ENCODE measurements at regions not wholly inside any gene's neighbourhood (a gene's known extent, or its start where the extent isn't known, plus 50 kb on each side); places are given as distances from the start of the nearest gene placed in this dataset.

- H3K9me2 ChIP-seq = no peaks in the 10 kb centered on the region
- H3K4me1 ChIP-seq (ENCODE audit: control insufficient read depth in 1 of 2, insufficient read depth in 2 of 2, low read depth in 1 of 2, low read length in 1 of 2) = peaks cover 15 to 32% of the 10 kb centered on the region in 2 experiments; a peak in 3 of 4 replicates
- ChIA-PET CTCF (no interaction called here), POLR2A (no interaction called here)
- H3K9ac ChIP-seq = no peak overlapping the region
- H3K4me3 ChIP-seq (ENCODE audit: low read depth in 2 of 2, low read length in 1 of 2) = no peak overlapping the region
- DNase-seq = no peak
- H3K27me3 ChIP-seq (ENCODE audit: insufficient read depth) = no peaks in the 10 kb centered on the region
- H3F3A ChIP-seq (replicated peaks; ENCODE audit: insufficient read depth) = peaks cover 12% of the 10 kb centered on the region
- H3K27ac ChIP-seq (ENCODE audit: low read depth in 2 of 2, low read length in 1 of 2) = no peak overlapping the region
- H3K36me3 ChIP-seq (replicated peaks in 1 of 2; ENCODE audit: control insufficient read depth in 1 of 2, insufficient read depth in 2 of 2, low read length in 1 of 2) = no peaks in the 10 kb centered on the region
- H3K4me2 ChIP-seq = no peak overlapping the region
- no peaks in the 10 kb centered on the region for H3K9me3 ChIP-seq
- H4K20me1 ChIP-seq (ENCODE audit: insufficient read depth) = no peaks in the 10 kb centered on the region
- H2AFZ ChIP-seq (ENCODE audit: low read depth) = no peak overlapping the region
- no peak for TF ChIP-seq FOXJ3 (CRISPR knock-in tag; IDR thresholded peaks at IDR 0.05)
- no peak for TF ChIP-seq RFX5 (IDR thresholded peaks at IDR 0.05; ENCODE audit: low read length)
- no peak for TF ChIP-seq YY1 (IDR thresholded peaks at IDR 0.05; ENCODE audit: low read depth)
- TF ChIP-seq GABPA (IDR thresholded peaks at IDR 0.05; ENCODE audit: low read depth) = no peak
- no peak for TF ChIP-seq RXRA (IDR thresholded peaks at IDR 0.05; ENCODE audit: borderline replicate concordance, low read depth)
- TF ChIP-seq FOXM1 (IDR thresholded peaks at IDR 0.05; ENCODE audit: low read depth) = no peak
- TF ChIP-seq MAX (IDR thresholded peaks at IDR 0.05; ENCODE audit: low read depth) = no peak
- TF ChIP-seq TEAD4 (IDR thresholded peaks at IDR 0.05; ENCODE audit: borderline replicate concordance, insufficient read depth) = no peak
- no peak for TF ChIP-seq NRF1 (IDR thresholded peaks at IDR 0.05; ENCODE audit: low read depth, low read length)
- TF ChIP-seq ZBTB33 (IDR thresholded peaks at IDR 0.05; ENCODE audit: borderline replicate concordance, low read depth) = no peak
- TF ChIP-seq TAF1 (IDR thresholded peaks at IDR 0.05; ENCODE audit: borderline replicate concordance, low read depth, low read length) = no peak
- 66% methylated on average over 4 of the region's 4 CpGs for WGBS (ENCODE audit: low lambda C conversion rate)
- no peaks in the 10 kb centered on the region for H3K79me2 ChIP-seq (ENCODE audit: insufficient read depth)
Observed at GRCh38 chr3:159232966-159233365, 431.1 kb downstream of the MFSD1 start.

- no peaks in the 10 kb centered on the region for H3K9me3 ChIP-seq
- no peaks in the 10 kb centered on the region for H3K9me2 ChIP-seq
- no peak overlapping the region for H3K9ac ChIP-seq
- H2AFZ ChIP-seq (ENCODE audit: low read depth) = no peak overlapping the region
- H3F3A ChIP-seq (replicated peaks; ENCODE audit: insufficient read depth) = peaks cover 12% of the 10 kb centered on the region
- CTCF ChIA-PET = no interaction called here
- H3K36me3 ChIP-seq (replicated peaks in 1 of 2; ENCODE audit: control insufficient read depth in 1 of 2, insufficient read depth in 2 of 2, low read length in 1 of 2) = no peaks in the 10 kb centered on the region
- no peak overlapping the region for H3K4me3 ChIP-seq (ENCODE audit: low read depth in 2 of 2, low read length in 1 of 2)
- POLR2A ChIA-PET = no interaction called here
- 71% methylated on average over 2 of the region's 2 CpGs for WGBS (ENCODE audit: low lambda C conversion rate)
- H3K79me2 ChIP-seq (ENCODE audit: insufficient read depth) = no peaks in the 10 kb centered on the region
- H3K4me1 ChIP-seq (ENCODE audit: control insufficient read depth in 1 of 2, insufficient read depth in 2 of 2, low read depth in 1 of 2, low read length in 1 of 2) = peaks cover 15 to 32% of the 10 kb centered on the region in 2 experiments; a peak in 3 of 4 replicates
- H3K4me2 ChIP-seq = no peak overlapping the region
- H3K27ac ChIP-seq (ENCODE audit: low read depth in 2 of 2, low read length in 1 of 2) = peak overlapping the region in 1 of 2 experiments; percentile 3; a peak in 2 of 4 replicates
- H3K27me3 ChIP-seq (ENCODE audit: insufficient read depth) = no peaks in the 10 kb centered on the region
- DNase-seq = no peak
- no peaks in the 10 kb centered on the region for H4K20me1 ChIP-seq (ENCODE audit: insufficient read depth)
- no peak for TF ChIP-seq MAX (IDR thresholded peaks at IDR 0.05; ENCODE audit: low read depth)
- no peak for TF ChIP-seq IRF3 (IDR thresholded peaks at IDR 0.05; ENCODE audit: low read depth, low read length)
- no peak for TF ChIP-seq SMC3 (IDR thresholded peaks at IDR 0.05; ENCODE audit: low read depth, low read length)
- no peak for TF ChIP-seq GATA2 (CRISPR knock-in tag; IDR thresholded peaks at IDR 0.05)
- TF ChIP-seq NRF1 (IDR thresholded peaks at IDR 0.05; ENCODE audit: low read depth, low read length) = no peak
- TF ChIP-seq RXRA (IDR thresholded peaks at IDR 0.05; ENCODE audit: borderline replicate concordance, low read depth) = no peak
- TF ChIP-seq POLR2AphosphoS5 (IDR thresholded peaks at IDR 0.05; ENCODE audit: low read depth, low read length) = no peak
Observed at GRCh38 chr3:159233734-159234133, 431.9 kb downstream of the MFSD1 start.
